IPS-18a (cell line): ENCODE measurements at regions not wholly inside any gene's neighbourhood (a gene's known extent, or its start where the extent isn't known, plus 50 kb on each side); places are given as distances from the start of the nearest gene placed in this dataset.

Experiments
- H3K27ac ChIP-seq: one replicate; pipeline ENCODE4 v1.5.1; 2013; ENCODE audit warnings: low read length
- H3K27me3 ChIP-seq: one replicate; pipeline ENCODE4 v1.6.1; 2013; ENCODE audit warnings: mild to moderate bottlenecking, low read length; ENCODE audit not compliant: control insufficient read depth, insufficient read depth
- H3K36me3 ChIP-seq: one replicate; pipeline ENCODE4 v1.6.1; 2013; ENCODE audit warnings: low read depth, low read length; ENCODE audit not compliant: control insufficient read depth
- H3K4me1 ChIP-seq: one replicate; pipeline ENCODE4 v1.6.1; 2013; ENCODE audit warnings: low read depth, low read length; ENCODE audit not compliant: control insufficient read depth
- H3K4me3 ChIP-seq: one replicate; pipeline ENCODE4 v1.5.1; 2013; ENCODE audit warnings: low read length
- H3K9ac ChIP-seq: one replicate; pipeline ENCODE4 v1.6.1; 2013; ENCODE audit warnings: mild to moderate bottlenecking, low read length, moderate library complexity
- H3K9me3 ChIP-seq: one replicate; pipeline ENCODE4 v1.6.1; 2013; ENCODE audit warnings: low read depth, low read length; ENCODE audit not compliant: control insufficient read depth

DNA sequence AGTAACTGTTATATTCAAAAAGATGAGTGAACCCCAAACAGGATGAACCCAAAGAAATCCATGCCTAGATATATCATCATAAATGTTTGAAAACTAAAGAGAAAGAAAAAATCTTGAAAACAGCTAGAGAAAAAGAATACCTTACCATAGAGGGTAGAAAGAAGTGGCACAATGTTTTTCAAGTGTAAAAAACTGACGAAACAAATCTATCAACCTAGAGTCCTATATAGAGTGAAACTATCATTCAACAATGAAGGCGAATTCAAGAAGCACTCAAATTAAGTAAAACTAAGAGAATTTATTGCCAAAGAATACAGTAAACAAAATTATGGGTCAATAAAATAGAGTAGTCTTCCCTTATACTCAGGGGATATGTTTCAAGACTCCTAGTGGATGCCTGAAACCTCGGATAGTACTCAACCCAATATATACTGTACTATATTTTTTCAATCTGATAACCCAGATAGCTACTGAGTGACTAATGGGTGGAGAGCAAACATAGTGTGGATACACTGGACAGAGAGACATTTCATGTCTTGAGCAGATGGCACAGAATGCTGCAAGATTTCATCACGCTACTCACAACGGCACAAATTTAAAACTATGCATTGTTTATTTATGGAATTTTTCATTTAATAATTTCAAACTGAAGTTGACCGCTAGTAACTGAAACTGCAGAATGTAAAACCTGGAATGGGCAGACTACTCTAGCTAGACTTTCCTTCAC lies 52.6 kb upstream of the TMEM106B start:
- H3K27ac ChIP-seq: no peak overlapping the region
- no peaks in the 10 kb centered on the region for H3K4me1 ChIP-seq
- no peaks in the 10 kb centered on the region for H3K9me3 ChIP-seq
- no peaks in the 10 kb centered on the region for H3K27me3 ChIP-seq
- no peak overlapping the region for H3K9ac ChIP-seq
- H3K4me3 ChIP-seq: no peak overlapping the region
- no peaks in the 10 kb centered on the region for H3K36me3 ChIP-seq

DNA sequence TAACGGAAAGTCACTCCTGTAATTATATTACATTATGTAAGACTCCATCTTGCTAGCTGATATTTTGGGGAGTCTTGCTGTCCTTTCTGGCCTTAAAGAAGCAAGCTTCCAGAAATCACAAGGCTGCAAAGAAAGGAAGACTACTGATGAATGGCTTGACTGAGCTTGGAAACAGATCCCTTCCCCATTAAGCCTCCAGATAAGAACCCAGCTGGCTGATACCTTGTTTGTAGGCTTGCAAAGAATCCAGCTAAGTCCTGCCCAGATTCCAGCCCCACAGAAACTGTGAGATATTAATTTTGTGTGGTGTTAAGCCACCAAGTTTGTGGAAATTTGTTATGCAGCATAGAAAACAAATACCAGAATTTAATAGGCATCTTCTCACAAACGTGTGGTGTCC lies 49.9 kb upstream of the TMEM106B start:
- H3K36me3 ChIP-seq: no peaks in the 10 kb centered on the region
- H3K9me3 ChIP-seq: no peaks in the 10 kb centered on the region
- no peak overlapping the region for H3K27ac ChIP-seq
- H3K4me1 ChIP-seq: no peaks in the 10 kb centered on the region
- no peaks in the 10 kb centered on the region for H3K27me3 ChIP-seq
- no peak overlapping the region for H3K4me3 ChIP-seq
- no peak overlapping the region for H3K9ac ChIP-seq
